ENCODE measurements at regions not wholly inside any gene's neighbourhood (a gene's known extent, or its start where the extent isn't known, plus 50 kb on each side); places are given as distances from the start of the nearest gene placed in this dataset.

GRCh38 chr10:33734393-33735155, 400.1 kb upstream of the NRP1 start:
- Histone ChIP-seq H3K27ac (replicated peaks) (no peak overlapping the region), H3K36me3 (no peaks in the 10 kb centered on the region), H3K4me3 (no peak overlapping the region), H3K27me3 (ENCODE audit: low read depth) (no peaks in the 10 kb centered on the region), H3K4me1 (peaks cover 8% of the 10 kb centered on the region), H3K9me3 (replicated peaks) (no peaks in the 10 kb centered on the region)
- intact Hi-C loops (cut with micrococcal nuclease) = no loop called here
- no peak for DNase-seq
- no peak for TF ChIP-seq CTCF (IDR thresholded peaks at IDR 0.05; ENCODE audit: borderline replicate concordance)

- H3K9me3 ChIP-seq (replicated peaks) = peaks cover 4% of the 10 kb centered on the region
- TF ChIP-seq CTCF (IDR thresholded peaks at IDR 0.05; ENCODE audit: borderline replicate concordance) = no peak
These were observed 398.6 kb upstream of the NRP1 start for GRCh38 chr10:33733058-33733457.

GRCh38 chr10:33732161-33732680, 397.8 kb upstream of the NRP1 start:
- DNase-seq = no peak
- Histone ChIP-seq H3K27me3 (ENCODE audit: low read depth) (no peaks in the 10 kb centered on the region), H3K36me3 (no peaks in the 10 kb centered on the region), H3K9me3 (replicated peaks) (peaks cover 10% of the 10 kb centered on the region), H3K4me3 (no peak overlapping the region), H3K4me1 (peaks cover 8% of the 10 kb centered on the region), H3K27ac (replicated peaks) (no peak overlapping the region)
- TF ChIP-seq CTCF (IDR thresholded peaks at IDR 0.05; ENCODE audit: borderline replicate concordance) = no peak
- intact Hi-C loops (cut with micrococcal nuclease) = no loop called here

More at GRCh38 chr10:33733058-33733457, 398.6 kb upstream of the NRP1 start:
- intact Hi-C loops (cut with micrococcal nuclease) = no loop called here
- no peak for DNase-seq
- peaks cover 8% of the 10 kb centered on the region for H3K4me1 ChIP-seq
- no peaks in the 10 kb centered on the region for H3K27me3 ChIP-seq (ENCODE audit: low read depth)
- no peak overlapping the region for H3K4me3 ChIP-seq
- H3K36me3 ChIP-seq = no peaks in the 10 kb centered on the region
- H3K27ac ChIP-seq (replicated peaks) = no peak overlapping the region

- no peak overlapping the region for H3K27ac ChIP-seq (replicated peaks)
- DNase-seq = no peak
- H3K4me1 ChIP-seq = peaks cover 8% of the 10 kb centered on the region
- peaks cover 10% of the 10 kb centered on the region for H3K9me3 ChIP-seq (replicated peaks)
- no peak for TF ChIP-seq CTCF (IDR thresholded peaks at IDR 0.05; ENCODE audit: borderline replicate concordance)
- no peak overlapping the region for H3K4me3 ChIP-seq
- intact Hi-C loops (cut with micrococcal nuclease) = no loop called here
- no peaks in the 10 kb centered on the region for H3K36me3 ChIP-seq
- H3K27me3 ChIP-seq (ENCODE audit: low read depth) = no peaks in the 10 kb centered on the region
These were observed 396.9 kb upstream of the NRP1 start for GRCh38 chr10:33731322-33731721.

- TF ChIP-seq CTCF (IDR thresholded peaks at IDR 0.05; ENCODE audit: borderline replicate concordance) = no peak
- intact Hi-C loops (cut with micrococcal nuclease) = no loop called here
- H3K36me3 ChIP-seq = no peaks in the 10 kb centered on the region
- peaks cover 26% of the 10 kb centered on the region for H3K4me1 ChIP-seq
- DNase-seq = no peak
- no peaks in the 10 kb centered on the region for H3K27me3 ChIP-seq (ENCODE audit: low read depth)
- H3K27ac ChIP-seq (replicated peaks) = no peak overlapping the region
- H3K4me3 ChIP-seq = no peak overlapping the region
- H3K9me3 ChIP-seq (replicated peaks) = peaks cover 10% of the 10 kb centered on the region
These were observed 391.0 kb upstream of the NRP1 start for GRCh38 chr10:33725430-33725829.

All from left ventricle myocardium inferior (tissue), 1 donor.